ENCODE measurements at regions not wholly inside any gene's neighbourhood (a gene's known extent, or its start where the extent isn't known, plus 50 kb on each side); places are given as distances from the start of the nearest gene placed in this dataset.
A peak's percentile ranks its signal among the peaks of the same experiment; 100 is the strongest.

GRCh38 chr1:208628022-208628914 lies 384.1 kb upstream of the PLXNA2 start:
- no peak for DNase-seq (ENCODE audit: extremely low read depth, low read depth)

- no peak for DNase-seq (ENCODE audit: extremely low read depth, low read depth)
These were observed 386.9 kb upstream of the PLXNA2 start for GRCh38 chr1:208631092-208631491.

GRCh38 chr1:208631506-208631905 lies 387.3 kb upstream of the PLXNA2 start:
- no peak for DNase-seq (ENCODE audit: extremely low read depth, low read depth)

GRCh38 chr1:208634346-208635140 lies 390.4 kb upstream of the PLXNA2 start:
- no peak for DNase-seq (ENCODE audit: extremely low read depth, low read depth)

GRCh38 chr1:208637181-208637580 lies 393.0 kb upstream of the PLXNA2 start:
- no peak for DNase-seq (ENCODE audit: extremely low read depth, low read depth)

GRCh38 chr1:208639382-208639781 lies 395.2 kb upstream of the PLXNA2 start:
- DNase-seq (ENCODE audit: extremely low read depth, low read depth) = no peak

GRCh38 chr1:208640295-208640694 lies 396.1 kb upstream of the PLXNA2 start:
- no peak for DNase-seq (ENCODE audit: extremely low read depth, low read depth)

GRCh38 chr1:208641579-208642280 lies 397.5 kb upstream of the PLXNA2 start:
- DNase-seq (ENCODE audit: extremely low read depth, low read depth) = no peak

- DNase-seq (ENCODE audit: extremely low read depth, low read depth) = no peak
These were observed 398.9 kb upstream of the PLXNA2 start for GRCh38 chr1:208643005-208643597.

- no peak for DNase-seq (ENCODE audit: extremely low read depth, low read depth)
These were observed 400.4 kb upstream of the PLXNA2 start for GRCh38 chr1:208644401-208645160.

GRCh38 chr1:208646431-208646830 lies 402.2 kb upstream of the PLXNA2 start:
- DNase-seq (ENCODE audit: extremely low read depth, low read depth) = no peak

- DNase-seq (ENCODE audit: extremely low read depth, low read depth) = no peak
These were observed 404.0 kb upstream of the PLXNA2 start for GRCh38 chr1:208648146-208648545.

- peak; percentile 59 for DNase-seq (ENCODE audit: extremely low read depth, low read depth)
These were observed 408.3 kb upstream of the PLXNA2 start for GRCh38 chr1:208652296-208653160.

- no peak for DNase-seq (ENCODE audit: extremely low read depth, low read depth)
These were observed 409.2 kb upstream of the PLXNA2 start for GRCh38 chr1:208653426-208653825.

GRCh38 chr1:208654241-208654640 lies 410.1 kb upstream of the PLXNA2 start:
- peak; percentile 30 for DNase-seq (ENCODE audit: extremely low read depth, low read depth)

GRCh38 chr1:208665936-208666335 lies 421.8 kb upstream of the PLXNA2 start:
- DNase-seq (ENCODE audit: extremely low read depth, low read depth) = no peak

GRCh38 chr1:208668991-208669390 lies 424.8 kb upstream of the PLXNA2 start:
- DNase-seq (ENCODE audit: extremely low read depth, low read depth) = no peak

- no peak for DNase-seq (ENCODE audit: extremely low read depth, low read depth)
These were observed 426.6 kb upstream of the PLXNA2 start for GRCh38 chr1:208670778-208671177.
